Loucy (cell line): ENCODE measurements at regions not wholly inside any gene's neighbourhood (a gene's known extent, or its start where the extent isn't known, plus 50 kb on each side); places are given as distances from the start of the nearest gene placed in this dataset.

Experiments used
- H2AFZ ChIP-seq: fragments of 200-600 bp; sonication (generic); 2 replicates; pipeline ENCODE4 v1.6.0; 2016; ENCODE audit warnings: antibody characterized with exemption, mild to moderate bottlenecking, low read length, moderate library complexity
- H3F3A ChIP-seq: fragments of 200-600 bp; 2 replicates; pipeline ENCODE4 v1.6.0; 2016; ENCODE audit warnings: antibody characterized with exemption, low read depth, mild to moderate bottlenecking
- H3K27me3 ChIP-seq: fragments of 200-600 bp; sonication (generic); 2 replicates; pipeline ENCODE4 v1.6.1; 2014; ENCODE audit warnings: low read length, mild to moderate bottlenecking; ENCODE audit not compliant: insufficient read depth, poor library complexity, severe bottlenecking
- H3K36me3 ChIP-seq: fragments of 200-600 bp; sonication (generic); 2 replicates; pipeline ENCODE4 v1.6.1; 2016; ENCODE audit warnings: low read length; ENCODE audit not compliant: insufficient read depth
- H3K4me1 ChIP-seq: fragments of 200-600 bp; sonication (generic); 2 replicates; pipeline ENCODE4 v1.5.1; 2014; ENCODE audit warnings: low read length, mild to moderate bottlenecking; ENCODE audit not compliant: insufficient read depth, poor library complexity, severe bottlenecking
- H3K4me2 ChIP-seq: fragments of 200-600 bp; sonication (generic); 2 replicates; pipeline ENCODE4 v1.6.0; 2014; ENCODE audit warnings: antibody characterized with exemption, low read length, low read depth, mild to moderate bottlenecking; ENCODE audit not compliant: poor library complexity, severe bottlenecking
- H3K4me3 ChIP-seq: fragments of 200-600 bp; sonication (generic); 2 replicates; pipeline ENCODE4 v1.5.1; 2014; ENCODE audit warnings: low read length, mild to moderate bottlenecking, mixed read lengths; ENCODE audit not compliant: poor library complexity, severe bottlenecking
- H3K79me2 ChIP-seq: fragments of 200-600 bp; sonication (generic); 2 replicates; pipeline ENCODE4 v1.6.1; 2014; ENCODE audit warnings: low read length; ENCODE audit not compliant: insufficient read depth
- H3K9ac ChIP-seq: fragments of 200-600 bp; sonication (generic); 2 replicates; pipeline ENCODE4 v1.6.0; 2014; ENCODE audit warnings: mild to moderate bottlenecking, low read depth, low read length, moderate library complexity; ENCODE audit not compliant: poor library complexity, severe bottlenecking
- H3K9me2 ChIP-seq: fragments of 200-600 bp; sonication (generic); replicated peaks from 2 replicates; pipeline ENCODE4 v1.6.1; 2016; ENCODE audit warnings: low read depth, low read length, mixed read lengths
- H3K9me3 ChIP-seq: fragments of 200-600 bp; sonication (generic); 2 replicates; pipeline ENCODE4 v1.6.1; 2014; ENCODE audit warnings: mild to moderate bottlenecking, antibody characterized with exemption, low read length, low read depth; ENCODE audit not compliant: insufficient read depth
- H4K20me1 ChIP-seq: fragments of 200-600 bp; sonication (generic); 2 replicates; pipeline ENCODE4 v1.6.0; 2014; ENCODE audit warnings: antibody characterized with exemption, low read length, mild to moderate bottlenecking; ENCODE audit not compliant: insufficient read depth, poor library complexity, severe bottlenecking
- EZH2phosphoT487 ChIP-seq: fragments of 200-600 bp; IDR thresholded peaks from 2 replicates; pipeline ENCODE4 v1.6.1; 2018; ENCODE audit warnings: antibody characterized with exemption, mild to moderate bottlenecking, moderate library complexity, borderline replicate concordance
- TF ChIP-seq, protein P1 (sequence below): fragments of 200-600 bp; sonication (generic); conservative IDR thresholded peaks from 2 replicates; pipeline ENCODE4 v1.5.1; 2014; ENCODE audit warnings: mild to moderate bottlenecking, antibody characterized with exemption, low read length

DNA sequence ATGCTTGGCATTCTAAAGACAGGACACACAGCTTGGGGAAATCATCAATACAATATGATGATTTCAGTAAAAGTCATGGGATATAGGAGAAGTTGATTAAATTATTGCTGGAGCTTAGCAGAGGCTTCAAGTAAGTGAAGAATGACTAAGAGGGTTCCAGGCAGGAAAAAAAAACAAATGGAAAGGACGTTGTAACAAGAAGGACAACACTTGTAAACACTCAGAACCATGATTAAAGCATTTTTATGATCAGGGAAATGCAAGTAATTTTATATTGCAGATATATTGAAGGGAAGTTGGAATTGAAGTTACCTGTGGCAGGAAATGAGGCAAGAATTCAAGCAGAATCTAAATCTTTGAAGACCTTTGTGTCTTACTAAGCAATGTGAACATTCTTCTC, 602.7 kb upstream of the NEGR1 start:
- Histone ChIP-seq H3K9me3 (no peaks in the 10 kb centered on the region), H3K79me2 (no peaks in the 10 kb centered on the region), H2AFZ (no peak overlapping the region), H3K36me3 (no peaks in the 10 kb centered on the region), H3K27me3 (no peaks in the 10 kb centered on the region), H3K4me2 (no peak overlapping the region), H4K20me1 (no peaks in the 10 kb centered on the region), H3F3A (no peaks in the 10 kb centered on the region), H3K4me1 (no peaks in the 10 kb centered on the region), H3K9me2 (no peaks in the 10 kb centered on the region), H3K4me3 (no peak overlapping the region), H3K9ac (no peak overlapping the region)
- TF ChIP-seq, protein P1, sequence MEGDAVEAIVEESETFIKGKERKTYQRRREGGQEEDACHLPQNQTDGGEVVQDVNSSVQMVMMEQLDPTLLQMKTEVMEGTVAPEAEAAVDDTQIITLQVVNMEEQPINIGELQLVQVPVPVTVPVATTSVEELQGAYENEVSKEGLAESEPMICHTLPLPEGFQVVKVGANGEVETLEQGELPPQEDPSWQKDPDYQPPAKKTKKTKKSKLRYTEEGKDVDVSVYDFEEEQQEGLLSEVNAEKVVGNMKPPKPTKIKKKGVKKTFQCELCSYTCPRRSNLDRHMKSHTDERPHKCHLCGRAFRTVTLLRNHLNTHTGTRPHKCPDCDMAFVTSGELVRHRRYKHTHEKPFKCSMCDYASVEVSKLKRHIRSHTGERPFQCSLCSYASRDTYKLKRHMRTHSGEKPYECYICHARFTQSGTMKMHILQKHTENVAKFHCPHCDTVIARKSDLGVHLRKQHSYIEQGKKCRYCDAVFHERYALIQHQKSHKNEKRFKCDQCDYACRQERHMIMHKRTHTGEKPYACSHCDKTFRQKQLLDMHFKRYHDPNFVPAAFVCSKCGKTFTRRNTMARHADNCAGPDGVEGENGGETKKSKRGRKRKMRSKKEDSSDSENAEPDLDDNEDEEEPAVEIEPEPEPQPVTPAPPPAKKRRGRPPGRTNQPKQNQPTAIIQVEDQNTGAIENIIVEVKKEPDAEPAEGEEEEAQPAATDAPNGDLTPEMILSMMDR, result no peak
- TF ChIP-seq EZH2phosphoT487, result no peak

DNA sequence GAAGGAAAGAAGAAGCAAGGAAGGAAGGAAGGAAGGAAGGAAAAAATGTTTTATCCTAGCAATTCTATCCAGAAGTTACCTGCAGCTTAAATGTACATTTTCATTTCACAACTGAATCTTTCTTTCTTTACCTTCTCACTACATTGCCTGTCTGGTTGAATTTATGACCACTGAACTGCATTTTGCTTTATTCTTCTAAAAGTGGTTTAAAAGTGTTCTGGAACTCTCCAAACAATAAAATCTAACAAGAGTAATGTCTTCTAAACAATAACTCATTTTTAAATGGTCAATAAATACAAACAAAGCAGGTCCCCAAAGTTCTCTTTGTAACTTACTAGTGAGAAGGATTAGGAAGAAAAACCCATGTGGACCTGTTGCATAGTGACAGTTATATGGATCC, 587.5 kb upstream of the NEGR1 start:
- Histone ChIP-seq H3K4me2 (no peak overlapping the region), H3K79me2 (no peaks in the 10 kb centered on the region), H2AFZ (no peak overlapping the region), H3K27me3 (no peaks in the 10 kb centered on the region), H4K20me1 (no peaks in the 10 kb centered on the region), H3F3A (no peaks in the 10 kb centered on the region), H3K36me3 (no peaks in the 10 kb centered on the region), H3K4me3 (no peak overlapping the region), H3K9ac (no peak overlapping the region), H3K9me3 (no peaks in the 10 kb centered on the region), H3K4me1 (no peaks in the 10 kb centered on the region), H3K9me2 (no peaks in the 10 kb centered on the region; the same call in 1 of the 2 replicates)
- TF ChIP-seq EZH2phosphoT487, result no peak
- TF ChIP-seq, protein P1, result no peak

DNA sequence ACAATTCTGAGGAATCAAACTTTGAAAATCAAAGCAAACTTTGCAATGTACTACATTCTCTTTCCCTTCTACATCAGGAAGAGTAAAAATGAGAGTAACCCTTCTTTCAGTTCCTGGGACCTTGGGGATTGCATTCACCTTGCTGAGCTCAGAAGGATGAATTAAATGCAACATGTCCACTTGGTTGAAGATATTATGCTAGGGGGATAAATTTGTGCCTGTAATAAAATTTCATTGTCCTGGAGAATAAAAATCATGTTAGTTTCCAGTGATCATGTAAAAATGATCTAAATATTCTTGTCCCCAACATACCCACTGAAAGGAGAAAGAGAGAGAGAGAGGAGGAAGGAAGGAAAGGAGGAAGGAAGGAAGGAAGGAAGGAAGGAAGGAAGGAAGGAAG, 587.1 kb upstream of the NEGR1 start:
- H2AFZ ChIP-seq, result no peak overlapping the region
- H3K9ac ChIP-seq, result no peak overlapping the region
- H3K36me3 ChIP-seq, result no peaks in the 10 kb centered on the region
- H3K4me2 ChIP-seq, result no peak overlapping the region
- H3K9me3 ChIP-seq, result no peaks in the 10 kb centered on the region
- no peaks in the 10 kb centered on the region for H3K4me1 ChIP-seq
- H3K4me3 ChIP-seq, result no peak overlapping the region
- no peaks in the 10 kb centered on the region for H3K27me3 ChIP-seq
- no peaks in the 10 kb centered on the region for H4K20me1 ChIP-seq
- no peaks in the 10 kb centered on the region for H3F3A ChIP-seq
- no peaks in the 10 kb centered on the region; the same call in 1 of the 2 replicates for H3K9me2 ChIP-seq
- TF ChIP-seq, protein P1, result no peak
- TF ChIP-seq EZH2phosphoT487, result no peak
- H3K79me2 ChIP-seq, result no peaks in the 10 kb centered on the region
